ENCODE measurements at regions not wholly inside any gene's neighbourhood (a gene's known extent, or its start where the extent isn't known, plus 50 kb on each side); places are given as distances from the start of the nearest gene placed in this dataset.

- TF ChIP-seq EZH2 (IDR thresholded peaks at IDR 0.05), result no peak
- TF ChIP-seq POLR2AphosphoS5 (IDR thresholded peaks at IDR 0.05; ENCODE audit: borderline replicate concordance, low read depth, low read length), result no peak
- no peak for TF ChIP-seq FOXP2 (optimal IDR thresholded peaks at IDR 0.05; ENCODE audit: control extremely low read depth, extremely low read length, insufficient read depth)
These were observed 84.7 kb upstream of the HGF start for GRCh38 chr7:81854518-81854917.

Data from SK-N-MC (cell line).